Gastroesophageal sphincter (tissue), 3 donors: ENCODE measurements at regions not wholly inside any gene's neighbourhood (a gene's known extent, or its start where the extent isn't known, plus 50 kb on each side); places are given as distances from the start of the nearest gene placed in this dataset.

Source experiments
- CTCF ChIP-seq, 4 experiments: fragments of 200-600 bp in 2 of 4; fragments of 450-650 bp in 2 of 4; sonication (generic) in 1 of 4; IDR thresholded peaks; one replicate each; pipeline ENCODE4 v1.5.1; 2017 to 2019; ENCODE audit warnings: antibody characterized with exemption in 4 of 4, mild to moderate bottlenecking in 2 of 4, moderate library complexity in 2 of 4
- EP300 ChIP-seq: sonication (generic); formaldehyde crosslinking; IDR thresholded peaks from one replicate; pipeline ENCODE4 v1.6.1; 2017; ENCODE audit warnings: antibody characterized with exemption, mild to moderate bottlenecking
- POLR2A ChIP-seq, 2 donors: fragments of 450-650 bp; IDR thresholded peaks; one replicate each; pipeline ENCODE4 v1.6.1; 2017; ENCODE audit warnings: antibody characterized with exemption in 2 of 2, mild to moderate bottlenecking in 2 of 2, moderate library complexity in 1 of 2
- POLR2AphosphoS5 ChIP-seq: sonication (generic); formaldehyde crosslinking; IDR thresholded peaks from one replicate; pipeline ENCODE4 v1.6.1; 2017; ENCODE audit warnings: antibody characterized with exemption

- TF ChIP-seq POLR2A (IDR thresholded peaks at IDR 0.05): no peak
- no peak for TF ChIP-seq CTCF (IDR thresholded peaks at IDR 0.05)
- TF ChIP-seq POLR2AphosphoS5: no peak
- no peak for TF ChIP-seq EP300
Measured at GRCh38 chr11:79959318-79959717, 518.5 kb upstream of the TENM4 start.
